BLaER1 (cell line): ENCODE measurements at regions not wholly inside any gene's neighbourhood (a gene's known extent, or its start where the extent isn't known, plus 50 kb on each side); places are given as distances from the start of the nearest gene placed in this dataset.
"Not testable (repeated sequence)": the region's sequence is repeated elsewhere in the genome, so short reads cannot be mapped to it uniquely, and the experiment has no call there.

ENCODE experiments used
- H3K27ac ChIP-seq: shearing (Covaris generic); formaldehyde crosslinking; 2 replicates; pipeline ENCODE4 v1.8.1; 2022
- H3K27me3 ChIP-seq: shearing (Covaris generic); formaldehyde crosslinking; 2 replicates; pipeline ENCODE4 v1.8.1; 2022
- H3K36me3 ChIP-seq: shearing (Covaris generic); formaldehyde crosslinking; 2 replicates; pipeline ENCODE4 v1.8.1; 2022
- H3K4me1 ChIP-seq: shearing (Covaris generic); formaldehyde crosslinking; 2 replicates; pipeline ENCODE4 v1.8.1; 2022
- H3K4me2 ChIP-seq: shearing (Covaris generic); formaldehyde crosslinking; 2 replicates; pipeline ENCODE4 v1.8.1; 2022
- H3K4me3 ChIP-seq: shearing (Covaris generic); formaldehyde crosslinking; 2 replicates; pipeline ENCODE4 v1.8.1; 2022
- H3K9ac ChIP-seq: shearing (Covaris generic); formaldehyde crosslinking; 2 replicates; pipeline ENCODE4 v1.8.1; 2022
- H3K9me3 ChIP-seq: shearing (Covaris generic); formaldehyde crosslinking; 2 replicates; pipeline ENCODE4 v1.8.1; 2022
- H4K20me1 ChIP-seq: shearing (Covaris generic); formaldehyde crosslinking; 2 replicates; pipeline ENCODE4 v1.8.1; 2022
- Cebpa-rat ChIP-seq: shearing (Covaris generic); IDR thresholded peaks from 2 replicates; pipeline ENCODE4 v1.8.1; 2022

DNA sequence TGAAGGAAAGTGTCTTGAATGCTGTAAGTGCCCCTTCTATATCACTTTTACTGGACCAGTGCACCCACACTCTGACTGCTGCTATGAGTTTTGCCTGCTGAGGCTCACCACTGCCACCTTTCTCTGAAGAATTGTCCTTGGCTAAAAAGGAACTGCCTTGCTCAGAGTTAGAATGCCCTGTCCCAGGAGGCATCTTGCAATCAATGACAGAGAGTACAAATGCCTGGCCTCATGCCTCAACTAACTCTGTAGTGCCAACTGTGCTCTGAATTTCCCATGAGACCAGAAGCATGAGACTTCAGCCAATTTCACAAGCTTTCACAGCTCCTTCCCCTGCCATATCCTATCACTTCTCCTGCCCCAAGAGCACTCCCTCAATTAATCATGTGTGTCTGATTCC lies 569.7 kb downstream of the ZNF608 start:
- Histone ChIP-seq H3K4me2 (no peak overlapping the region), H3K27ac (no peak overlapping the region), H3K9ac (no peak overlapping the region), H4K20me1 (no peaks in the 10 kb centered on the region), H3K27me3 (no peaks in the 10 kb centered on the region), H3K9me3 (0 out of 2 replicates have a peak, but pooled peaks cover 5% of the 10 kb centered on the region), H3K36me3 (no peaks in the 10 kb centered on the region), H3K4me3 (no peak overlapping the region), H3K4me1 (peaks cover 5% of the 10 kb centered on the region; the same call in 1 of the 2 replicates)
- no peak for TF ChIP-seq Cebpa-rat

DNA sequence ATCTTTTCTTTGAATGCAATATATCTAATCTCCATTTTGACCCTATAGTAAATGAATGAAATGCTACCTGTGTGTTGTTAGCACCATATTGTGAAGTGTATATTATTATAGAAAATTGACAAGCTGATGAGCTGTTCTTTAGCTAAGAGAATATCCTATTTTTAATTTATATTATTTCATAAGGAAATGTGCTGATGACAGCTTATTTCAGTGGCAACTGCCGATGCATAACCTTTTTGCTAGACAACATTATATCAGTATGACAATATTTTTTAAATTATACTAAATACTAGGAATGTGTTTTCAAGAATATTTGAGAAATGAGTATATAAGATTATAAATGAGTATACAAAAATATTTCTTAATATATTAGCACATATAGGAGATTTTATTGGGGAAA lies 573.1 kb downstream of the ZNF608 start:
- peaks cover 16% of the 10 kb centered on the region for H3K9me3 ChIP-seq
- no peaks in the 10 kb centered on the region for H3K36me3 ChIP-seq
- H3K9ac ChIP-seq = no peak overlapping the region
- no peak overlapping the region for H3K4me2 ChIP-seq
- peaks cover 5% of the 10 kb centered on the region; the same call in 1 of the 2 replicates for H3K4me1 ChIP-seq
- H4K20me1 ChIP-seq = no peaks in the 10 kb centered on the region
- TF ChIP-seq Cebpa-rat = no peak
- H3K27ac ChIP-seq = no peak overlapping the region
- H3K4me3 ChIP-seq = no peak overlapping the region
- no peaks in the 10 kb centered on the region for H3K27me3 ChIP-seq

DNA sequence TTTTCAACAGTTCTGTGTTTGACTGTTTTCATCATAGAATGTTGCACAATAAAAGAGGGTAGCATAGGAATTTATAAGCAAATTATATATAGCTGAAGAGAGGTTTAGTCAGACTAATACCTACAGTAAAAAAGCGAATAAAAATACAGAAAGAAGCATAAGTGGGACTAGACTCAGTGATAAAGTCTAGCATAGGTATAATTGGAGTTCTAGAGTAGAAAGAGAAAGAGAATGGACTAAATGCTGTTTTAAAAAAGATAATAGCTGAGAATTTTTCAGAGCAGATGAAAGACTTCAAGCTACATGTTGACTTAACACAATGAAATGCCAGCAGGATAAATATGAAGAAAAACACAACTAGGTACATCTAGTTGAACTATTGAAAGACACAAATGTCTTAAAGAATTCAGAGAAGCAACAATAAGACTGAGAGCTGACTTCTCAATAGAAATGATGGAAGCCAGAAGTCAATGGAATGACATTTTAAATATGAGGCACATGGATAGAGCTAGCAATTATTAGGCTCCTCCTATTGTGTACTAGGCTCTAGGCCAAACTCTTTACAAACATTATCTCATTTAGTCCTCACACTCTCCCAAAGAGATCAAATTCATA lies 573.9 kb downstream of the ZNF608 start:
- Histone ChIP-seq H3K4me1 (peaks cover 5% of the 10 kb centered on the region; the same call in 1 of the 2 replicates), H3K9ac (no peak overlapping the region), H3K4me3 (no peak overlapping the region), H4K20me1 (no peaks in the 10 kb centered on the region), H3K27ac (no peak overlapping the region), H3K27me3 (no peaks in the 10 kb centered on the region), H3K9me3 (peaks cover 16% of the 10 kb centered on the region), H3K4me2 (no peak overlapping the region), H3K36me3 (no peaks in the 10 kb centered on the region)
- TF ChIP-seq Cebpa-rat = no peak

- not testable (repeated sequence) for H3K36me3 ChIP-seq, H3K4me3 ChIP-seq, H4K20me1 ChIP-seq, H3K27me3 ChIP-seq, H3K27ac ChIP-seq, H3K9ac ChIP-seq, H3K4me2 ChIP-seq
- Histone ChIP-seq H3K9me3 (peaks cover 11% of the 10 kb centered on the region), H3K4me1 (peaks cover 28% of the 10 kb centered on the region)
These were observed 578.3 kb downstream of the ZNF608 start for GRCh38 chr5:124168093-124168492.

DNA sequence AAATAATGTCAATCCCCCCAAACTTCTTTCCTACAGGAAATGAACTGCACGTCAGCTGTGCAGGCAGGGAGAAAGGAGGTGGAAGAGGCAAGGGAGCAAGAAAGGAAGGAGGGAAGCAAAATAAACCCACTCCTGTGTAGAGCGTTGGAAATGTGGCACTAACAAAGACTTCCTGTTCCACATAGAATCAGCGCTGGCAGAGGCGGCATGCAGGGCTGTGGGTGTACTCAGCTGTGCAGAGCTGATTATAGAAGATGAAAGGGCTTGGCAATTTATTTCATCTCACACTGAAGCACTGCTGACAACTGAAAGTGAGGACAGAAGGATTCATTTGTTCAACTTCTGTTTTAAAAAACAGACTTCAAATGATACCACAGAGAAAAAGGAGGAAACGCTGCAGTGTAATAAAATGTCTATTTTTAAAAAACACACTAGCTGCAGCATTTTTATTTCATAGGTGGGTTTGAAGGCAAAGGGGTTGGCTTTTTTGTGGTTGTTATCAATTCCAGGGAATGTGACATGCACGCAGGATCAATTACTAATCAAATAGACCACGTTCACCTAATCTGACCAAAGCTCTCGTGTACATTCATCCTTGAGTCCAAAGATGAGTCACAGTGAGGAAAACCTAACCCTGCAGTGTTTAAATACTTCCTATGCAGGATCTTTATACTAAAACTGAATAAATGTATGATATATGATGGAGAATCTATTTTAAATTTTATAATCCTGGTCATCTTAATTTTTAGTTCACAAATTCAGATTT lies 583.5 kb downstream of the ZNF608 start:
- Histone ChIP-seq H4K20me1 (no peaks in the 10 kb centered on the region), H3K27me3 (no peaks in the 10 kb centered on the region), H3K9me3 (no peaks in the 10 kb centered on the region), H3K4me3 (0 out of 2 replicates have a peak overlapping the region, but pooled peaks have one; percentile 37), H3K27ac (peak overlapping the region; percentile 75), H3K4me2 (peak overlapping the region; percentile 73), H3K4me1 (peaks cover 75% of the 10 kb centered on the region), H3K36me3 (no peaks in the 10 kb centered on the region), H3K9ac (peak overlapping the region; percentile 4; the same call in 1 of the 2 replicates)
- TF ChIP-seq Cebpa-rat = no peak

GRCh38 chr5:124161266-124161665 lies 585.2 kb downstream of the ZNF608 start:
- peaks cover 87% of the 10 kb centered on the region for H3K4me1 ChIP-seq
- no peaks in the 10 kb centered on the region for H4K20me1 ChIP-seq
- peak overlapping the region; percentile 55; the same call in 1 of the 2 replicates for H3K4me2 ChIP-seq
- H3K27me3 ChIP-seq = no peaks in the 10 kb centered on the region
- H3K9ac ChIP-seq = no peak overlapping the region
- H3K4me3 ChIP-seq = no peak overlapping the region
- no peak for TF ChIP-seq Cebpa-rat
- H3K36me3 ChIP-seq = no peaks in the 10 kb centered on the region
- H3K27ac ChIP-seq = peak overlapping the region; percentile 4; the same call in 1 of the 2 replicates
- H3K9me3 ChIP-seq = 0 out of 2 replicates have a peak, but pooled peaks cover 2% of the 10 kb centered on the region

GRCh38 chr5:124160265-124160664 lies 586.2 kb downstream of the ZNF608 start:
- Histone ChIP-seq H3K36me3 (no peaks in the 10 kb centered on the region), H3K4me2 (peak overlapping the region; percentile 55), H3K9me3 (peaks cover 12% of the 10 kb centered on the region), H3K27me3 (no peaks in the 10 kb centered on the region), H4K20me1 (no peaks in the 10 kb centered on the region), H3K27ac (no peak overlapping the region), H3K4me1 (peaks cover 79% of the 10 kb centered on the region), H3K9ac (no peak overlapping the region), H3K4me3 (no peak overlapping the region)
- no peak for TF ChIP-seq Cebpa-rat

- Histone ChIP-seq H3K4me2 (peak overlapping the region; percentile 58), H3K27me3 (no peaks in the 10 kb centered on the region), H4K20me1 (no peaks in the 10 kb centered on the region), H3K9ac (no peak overlapping the region), H3K27ac (peak overlapping the region; percentile 62), H3K36me3 (no peaks in the 10 kb centered on the region), H3K9me3 (peaks cover 30% of the 10 kb centered on the region), H3K4me1 (peaks cover 53% of the 10 kb centered on the region), H3K4me3 (peak overlapping the region; percentile 20; the same call in 1 of the 2 replicates)
- no peak for TF ChIP-seq Cebpa-rat
These were observed 589.1 kb downstream of the ZNF608 start for GRCh38 chr5:124157320-124157719.

DNA sequence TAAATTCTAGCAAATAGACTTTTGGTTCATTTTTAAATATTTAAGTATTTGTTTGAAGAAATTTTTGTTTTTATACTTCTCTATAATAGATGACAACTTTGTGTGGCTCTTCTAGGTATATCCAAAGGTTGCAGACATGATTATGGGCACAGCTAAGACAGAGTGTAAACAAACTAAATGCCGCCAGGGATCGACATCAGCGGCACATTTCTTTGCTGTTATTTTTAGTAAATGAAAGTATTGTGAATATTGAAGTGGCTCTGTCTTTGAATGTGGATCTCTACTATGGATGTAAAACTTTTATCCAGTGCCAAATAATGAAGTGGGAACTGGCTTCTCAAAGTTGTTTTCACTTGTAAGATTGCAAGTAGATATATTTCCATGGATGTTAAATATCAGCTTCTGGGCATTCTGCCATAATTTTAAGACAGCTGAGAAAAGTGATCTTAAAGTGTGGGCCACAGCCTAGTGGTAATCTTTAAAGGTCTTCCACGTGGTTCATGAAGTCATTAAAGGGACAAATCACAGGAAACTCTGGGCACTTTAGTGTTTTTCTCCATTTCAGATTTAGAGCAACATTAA lies 589.9 kb downstream of the ZNF608 start:
- H3K4me2 ChIP-seq = peak overlapping the region; percentile 58
- no peak overlapping the region for H3K9ac ChIP-seq
- H3K36me3 ChIP-seq = no peaks in the 10 kb centered on the region
- peaks cover 30% of the 10 kb centered on the region for H3K9me3 ChIP-seq
- no peak overlapping the region for H3K27ac ChIP-seq
- no peak overlapping the region for H3K4me3 ChIP-seq
- no peaks in the 10 kb centered on the region for H3K27me3 ChIP-seq
- no peak for TF ChIP-seq Cebpa-rat
- H3K4me1 ChIP-seq = peaks cover 45% of the 10 kb centered on the region
- no peaks in the 10 kb centered on the region for H4K20me1 ChIP-seq

DNA sequence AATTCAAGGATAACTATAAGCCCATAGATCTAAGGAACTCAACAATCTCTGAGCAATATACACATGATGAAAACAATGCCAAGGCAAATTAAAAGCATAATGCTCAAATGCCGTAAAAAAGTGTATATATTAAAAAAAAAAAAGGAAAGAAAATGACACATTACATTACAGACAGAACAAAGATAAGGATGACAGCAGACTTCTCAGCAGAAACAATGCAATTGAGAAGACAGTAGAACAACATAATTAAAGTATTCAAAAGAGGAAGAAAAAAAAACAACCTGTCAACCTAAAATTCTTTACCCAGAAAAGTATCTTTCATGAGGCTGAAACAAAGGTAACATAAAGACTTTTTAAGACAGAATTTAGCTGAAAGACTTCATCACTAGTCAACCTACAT lies 591.7 kb downstream of the ZNF608 start:
- Histone ChIP-seq H3K4me3 (no peak overlapping the region), H3K27ac (no peak overlapping the region), H3K4me2 (no peak overlapping the region), H3K27me3 (no peaks in the 10 kb centered on the region), H3K9me3 (peaks cover 38% of the 10 kb centered on the region), H3K4me1 (peaks cover 27% of the 10 kb centered on the region), H4K20me1 (no peaks in the 10 kb centered on the region), H3K9ac (no peak overlapping the region), H3K36me3 (no peaks in the 10 kb centered on the region)
- TF ChIP-seq Cebpa-rat = no peak
